H1 (cell line): ENCODE measurements at regions not wholly inside any gene's neighbourhood (a gene's known extent, or its start where the extent isn't known, plus 50 kb on each side); places are given as distances from the start of the nearest gene placed in this dataset.

Source experiments
- CTCF ChIA-PET: fragments of 300-600 bp; sonication (Branson Sonifier 250); formaldehyde crosslinking; loops from one replicate; lab custom pipeline; 2021; ENCODE audit not compliant: partially characterized antibody; lab: Charles Lee
- POLR2A ChIA-PET: fragments of 300-600 bp; sonication (Branson Sonifier 250); formaldehyde crosslinking; loops from one replicate; lab custom pipeline; 2021; ENCODE audit warnings: inconsistent platforms; ENCODE audit not compliant: partially characterized antibody; lab: Charles Lee
- DNase-seq, 2 experiments: peaks; one replicate each; pipeline versions ENCODE4 v3.0.0 to v3.0.0-alpha.2; 2010 to 2022; ENCODE audit warnings: low spot score in 2 of 2, low read depth in 1 of 2, mixed read lengths in 1 of 2
- FAIRE-seq: peaks from 2 replicates; lab custom pipeline; 2011; peaks lifted over from hg19 to GRCh38; lab: Jason Lieb, UNC
- H2AFZ ChIP-seq: 2 replicates; pipeline ENCODE4 v1.8.1; 2012; ENCODE audit warnings: low read length, inconsistent platforms
- H2AK5ac ChIP-seq: 2 replicates; pipeline ENCODE4 v1.6.1; 2013; ENCODE audit warnings: low read depth, low read length
- H2BK120ac ChIP-seq: replicated peaks from 2 replicates; pipeline ENCODE3; 2013; ENCODE audit warnings: low read depth, low read length, inconsistent platforms
- H2BK12ac ChIP-seq: 2 replicates; pipeline ENCODE4 v1.6.1; 2013; ENCODE audit warnings: low read depth, low read length
- H2BK15ac ChIP-seq: 2 replicates; pipeline ENCODE4 v1.6.1; 2013; ENCODE audit warnings: low read length
- H2BK20ac ChIP-seq: 2 replicates; pipeline ENCODE4 v1.6.1; 2013; ENCODE audit warnings: low read length
- H2BK5ac ChIP-seq: 2 replicates; pipeline ENCODE4 v1.6.1; 2013; ENCODE audit warnings: low read depth, low read length
- H3K14ac ChIP-seq: 2 replicates; pipeline ENCODE4 v1.6.1; 2013; ENCODE audit warnings: inconsistent platforms; ENCODE audit not compliant: insufficient read length
- H3K18ac ChIP-seq: 2 replicates; pipeline ENCODE4 v1.6.1; 2013; ENCODE audit warnings: low read length; ENCODE audit errors: extremely low read depth
- H3K23ac ChIP-seq: 2 replicates; pipeline ENCODE4 v1.6.1; 2013; ENCODE audit warnings: inconsistent platforms; ENCODE audit not compliant: insufficient read length
- H3K23me2 ChIP-seq: 2 replicates; pipeline ENCODE4 v1.6.1; 2013; ENCODE audit warnings: low read depth, low read length
- H3K27ac ChIP-seq: 2 replicates; pipeline ENCODE4 v1.6.1; 2011; ENCODE audit warnings: low read depth, low read length, inconsistent platforms
- H3K27me3 ChIP-seq, 4 experiments: replicated peaks in 1 of 4; 1 replicate in 1 of 4; 2 replicates in 3 of 4; pipeline versions ENCODE4 v1.6.1 to v1.8.1; 2011 to 2013; ENCODE audit warnings: low read length in 3 of 4, mild to moderate bottlenecking in 3 of 4, inconsistent platforms in 2 of 4, mixed read lengths in 2 of 4, moderate library complexity in 1 of 4; ENCODE audit not compliant: control insufficient read depth in 3 of 4, insufficient read depth in 3 of 4; ENCODE audit errors: extremely low read depth in 1 of 4
- H3K36me3 ChIP-seq, 4 experiments: 2 replicates each; pipeline versions ENCODE4 v1.6.1 to v1.8.1; 2011 to 2013; ENCODE audit warnings: mild to moderate bottlenecking in 4 of 4, low read length in 3 of 4, moderate library complexity in 2 of 4, control low read depth in 1 of 4, inconsistent platforms in 1 of 4; ENCODE audit not compliant: insufficient read depth in 4 of 4, control insufficient read depth in 2 of 4
- H3K4ac ChIP-seq: replicated peaks from 2 replicates; pipeline ENCODE3; 2013; ENCODE audit warnings: low read length, low read depth, mixed read lengths, inconsistent platforms; ENCODE audit not compliant: insufficient read length
- H3K4me1 ChIP-seq, 4 experiments: replicated peaks in 1 of 4; 1 replicate in 1 of 4; 2 replicates in 3 of 4; pipeline versions ENCODE4 v1.6.1 to v1.8.1; 2011 to 2013; ENCODE audit warnings: low read length in 3 of 4, inconsistent platforms in 2 of 4, mixed read lengths in 1 of 4; ENCODE audit not compliant: insufficient read depth in 4 of 4, control insufficient read depth in 3 of 4
- H3K4me2 ChIP-seq, 2 experiments: 2 replicates each; pipeline versions ENCODE4 v1.6.1 to v1.8.1; 2011 to 2013; ENCODE audit warnings: low read depth in 2 of 2, low read length in 2 of 2, control low read depth in 1 of 2, inconsistent platforms in 1 of 2, mild to moderate bottlenecking in 1 of 2; ENCODE audit not compliant: insufficient read depth in 1 of 2
- H3K4me3 ChIP-seq, 4 experiments: fragments of 200-600, 300-600 bp in 1 of 4; sonication (generic), shearing (Covaris generic), sonication (Bioruptor Twin) in 1 of 4; 2 replicates each; pipeline versions ENCODE4 v1.5.1 to v1.8.1; 2011 to 2016; ENCODE audit warnings: low read length in 4 of 4, low read depth in 3 of 4, control low read depth in 2 of 4, inconsistent platforms in 2 of 4, mild to moderate bottlenecking in 2 of 4, mixed read lengths in 1 of 4, moderate library complexity in 1 of 4; ENCODE audit not compliant: insufficient read depth in 2 of 4; ENCODE audit errors: extremely low read depth in 1 of 4
- H3K56ac ChIP-seq: replicated peaks from 2 replicates; pipeline ENCODE3; 2013; ENCODE audit warnings: low read depth, mild to moderate bottlenecking, mixed read lengths, low read length, inconsistent platforms; ENCODE audit not compliant: insufficient read length
- H3K79me1 ChIP-seq: 2 replicates; pipeline ENCODE4 v1.6.1; 2013; ENCODE audit warnings: low read depth, low read length, control low read depth
- H3K79me2 ChIP-seq, 2 experiments: 2 replicates each; pipeline versions ENCODE4 v1.6.1 to v1.8.1; 2012 to 2013; ENCODE audit warnings: low read length in 2 of 2, mild to moderate bottlenecking in 2 of 2, inconsistent platforms in 1 of 2; ENCODE audit not compliant: insufficient read depth in 2 of 2, control insufficient read depth in 1 of 2
- H3K9ac ChIP-seq, 4 experiments: replicated peaks in 1 of 4; 1 replicate in 1 of 4; 2 replicates in 3 of 4; pipeline versions ENCODE4 v1.6.1 to v1.8.1; 2011 to 2013; ENCODE audit warnings: low read depth in 3 of 4, low read length in 3 of 4, control low read depth in 2 of 4, mild to moderate bottlenecking in 2 of 4, moderate library complexity in 2 of 4, inconsistent platforms in 1 of 4; ENCODE audit errors: extremely low read depth in 1 of 4
- H3K9me3 ChIP-seq, 2 experiments: 2 replicates each; pipeline versions ENCODE4 v1.6.1 to v1.8.1; 2012 to 2013; ENCODE audit warnings: mild to moderate bottlenecking in 2 of 2, moderate library complexity in 2 of 2, control low read depth in 1 of 2, inconsistent platforms in 1 of 2, low read depth in 1 of 2, low read length in 1 of 2, mixed read lengths in 1 of 2; ENCODE audit not compliant: insufficient read depth in 2 of 2
- H4K20me1 ChIP-seq, 2 experiments: replicated peaks in 1 of 2; 2 replicates each; pipeline versions ENCODE3 to v1.8.1; 2011 to 2013; ENCODE audit warnings: inconsistent platforms in 2 of 2, low read length in 2 of 2, mild to moderate bottlenecking in 1 of 2; ENCODE audit not compliant: insufficient read depth in 2 of 2, control insufficient read depth in 1 of 2
- H4K5ac ChIP-seq: 2 replicates; pipeline ENCODE4 v1.6.1; 2013; ENCODE audit warnings: low read length, low read depth, mixed read lengths, inconsistent platforms; ENCODE audit not compliant: insufficient read length
- H4K8ac ChIP-seq: 2 replicates; pipeline ENCODE4 v1.8.0; 2013; ENCODE audit warnings: mild to moderate bottlenecking, moderate library complexity, low read length, inconsistent platforms; ENCODE audit not compliant: insufficient read depth; ENCODE audit errors: extremely low read depth
- H4K91ac ChIP-seq: replicated peaks from 2 replicates; pipeline ENCODE3; 2013; ENCODE audit warnings: low read length, mixed read lengths, inconsistent platforms; ENCODE audit not compliant: insufficient read length
- CBX8 ChIP-seq: fragments of 300-800, 300-1000 bp; sonication (generic); IDR thresholded peaks from 2 replicates; pipeline ENCODE4 v1.7.1; 2016; ENCODE audit warnings: low read depth, low read length, borderline replicate concordance
- CEBPB ChIP-seq: IDR thresholded peaks from 2 replicates; pipeline ENCODE4 v1.6.1; 2012; ENCODE audit warnings: low read depth, low read length
- CREB1 ChIP-seq: IDR thresholded peaks from 2 replicates; pipeline ENCODE4 v1.6.1; 2012; ENCODE audit warnings: inconsistent platforms
- RXRA ChIP-seq: IDR thresholded peaks from 2 replicates; pipeline ENCODE4 v1.6.1; 2011; ENCODE audit warnings: low read depth, mild to moderate bottlenecking, low read length, moderate library complexity; ENCODE audit not compliant: insufficient read depth
- TAF7 ChIP-seq: optimal IDR thresholded peaks from 2 replicates; pipeline ENCODE3; 2011; ENCODE audit warnings: low read depth, mild to moderate bottlenecking, inconsistent platforms, low read length, moderate library complexity, borderline replicate concordance
- WGBS, 2 experiments: shearing (Covaris generic) in 1 of 2; methylation state at CpG; one replicate each; pipeline versions ENCODE4 v1.1.6 to v1.1.7; 2013 to 2015; ENCODE audit warnings: low lambda C conversion rate in 2 of 2, mixed read lengths in 2 of 2, inconsistent platforms in 1 of 2, low coverage in 1 of 2, missing lambda C conversion rate in 1 of 2; ENCODE audit not compliant: insufficient replicate concordance in 2 of 2, insufficient coverage in 1 of 2, insufficient read length in 1 of 2; ENCODE audit errors: extremely low coverage in 1 of 2, missing lambda C conversion rate in 1 of 2; 5-methylcytosine and 5-hydroxymethylcytosine counted together

DNA sequence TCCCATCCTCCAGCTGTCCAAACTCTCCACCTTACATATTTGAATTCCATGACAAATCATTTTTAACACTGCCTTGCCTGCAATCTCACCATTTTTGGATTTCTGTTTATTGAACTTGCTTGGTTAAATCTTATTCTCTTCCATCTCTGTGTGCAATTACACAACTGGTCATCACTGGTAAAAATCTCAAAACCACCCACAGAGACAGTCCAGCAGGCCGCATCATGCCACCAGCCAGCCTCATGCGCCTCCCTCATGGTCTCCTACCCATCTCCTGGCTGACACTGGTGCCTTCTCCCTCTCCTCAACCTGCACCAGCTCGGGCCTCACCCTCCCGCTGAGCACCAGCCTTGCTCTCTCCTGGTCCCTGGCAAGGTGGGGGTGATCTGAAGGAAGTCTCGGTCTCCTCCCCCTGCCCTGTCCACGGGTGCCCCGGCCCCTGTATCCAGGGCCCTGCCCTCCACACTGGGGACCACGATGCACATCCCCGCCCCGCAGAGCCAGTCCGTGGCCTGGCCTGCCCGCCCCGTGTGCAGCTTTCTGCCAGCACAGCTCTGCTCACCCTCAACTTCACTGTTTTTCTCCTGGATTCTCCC, 92.0 kb downstream of the THBS2 start:
- Histone ChIP-seq H3K14ac (no peak overlapping the region), H4K5ac (no peak overlapping the region), H3K9ac (no peak overlapping the region), H2BK120ac (no peak overlapping the region), H2AK5ac (no peak overlapping the region), H4K20me1 (no peaks in the 10 kb centered on the region), H2BK12ac (no peak overlapping the region), H3K79me1 (no peaks in the 10 kb centered on the region), H3K4ac (no peak overlapping the region), H3K27me3 (no peaks in the 10 kb centered on the region; a peak in 1 of 7 replicates), H3K23me2 (no peaks in the 10 kb centered on the region), H3K27ac (no peak overlapping the region), H3K23ac (no peak overlapping the region), H3K36me3 (no peaks in the 10 kb centered on the region), H3K4me3 (no peak overlapping the region), H3K79me2 (no peaks in the 10 kb centered on the region), H2BK20ac (no peak overlapping the region), H4K91ac (no peak overlapping the region), H2BK15ac (no peak overlapping the region), H3K18ac (no peak overlapping the region), H3K4me1 (peaks cover 0 to 2% (median 0%) of the 10 kb centered on the region in 4 experiments; a peak in 1 of 7 replicates), H3K4me2 (no peak overlapping the region), H2BK5ac (no peak overlapping the region), H3K9me3 (peaks cover 0 to 3% of the 10 kb centered on the region in 2 experiments; a peak in 1 of 4 replicates), H3K56ac (no peak overlapping the region), H4K8ac (no peak overlapping the region), H2AFZ (no peak overlapping the region)
- 94% methylated on average over 13 of the region's 13 CpGs; no CpG with 5 or more reads in 1 of the 2 experiments for WGBS, 2 experiments
- FAIRE-seq (no peak), DNase-seq (no peak)
- ChIA-PET POLR2A (no interaction called here), CTCF (no interaction called here)
- TF ChIP-seq TAF7 (no peak), RXRA (no peak), CREB1 (no peak), CEBPB (no peak), CBX8 (no peak)
